ENCODE measurements at regions not wholly inside any gene's neighbourhood (a gene's known extent, or its start where the extent isn't known, plus 50 kb on each side); places are given as distances from the start of the nearest gene placed in this dataset.

DNA sequence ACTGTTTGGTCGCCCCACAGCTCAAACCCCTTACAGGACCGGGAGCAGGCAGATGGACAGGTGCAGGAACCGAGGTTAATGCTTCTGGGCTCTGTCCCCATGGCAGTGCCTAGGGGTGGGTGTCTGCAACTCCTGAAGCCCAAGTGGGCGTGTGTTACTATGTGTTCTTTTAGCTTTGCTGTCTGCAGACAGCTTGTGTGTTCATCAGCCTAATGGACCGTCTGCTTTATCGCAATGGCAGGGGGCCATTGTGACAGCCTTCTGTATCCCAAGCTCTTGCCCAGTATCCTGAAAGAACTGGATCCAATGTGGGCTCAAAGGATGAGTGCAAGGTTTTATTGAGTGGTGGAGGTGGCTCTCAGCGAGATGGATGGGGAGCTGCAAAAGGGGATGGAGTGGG is 266.7 kb downstream of the CSNK1G3 start:
- no peak for TF ChIP-seq TAF1 (IDR thresholded peaks at IDR 0.05; ENCODE audit: borderline replicate concordance, insufficient read depth, low read length)
- no peak for TF ChIP-seq POLR2AphosphoS5 (IDR thresholded peaks at IDR 0.05; ENCODE audit: low read depth, low read length)
- TF ChIP-seq REST (IDR thresholded peaks at IDR 0.05; ENCODE audit: insufficient read depth in 1 of 2, low read depth in 2 of 2, low read length in 2 of 2), result no peak
